Brain pericyte (primary cell): ENCODE measurements at regions not wholly inside any gene's neighbourhood (a gene's known extent, or its start where the extent isn't known, plus 50 kb on each side); places are given as distances from the start of the nearest gene placed in this dataset.

Source experiments
- DNase-seq: peaks from one replicate; pipeline ENCODE4 v3.0.0-alpha.2; 2012; ENCODE audit warnings: low read depth, low spot score

GRCh38 chr2:142259356-142259755 is 128.5 kb upstream of the LRP1B start:
- no peak for DNase-seq

GRCh38 chr2:142254031-142254430 is 123.2 kb upstream of the LRP1B start:
- no peak for DNase-seq

GRCh38 chr2:142241016-142241415 is 110.2 kb upstream of the LRP1B start:
- no peak for DNase-seq

- DNase-seq: no peak
Observed at GRCh38 chr2:142236181-142236580, 105.4 kb upstream of the LRP1B start.

- DNase-seq: no peak
Observed at GRCh38 chr2:142234741-142235140, 103.9 kb upstream of the LRP1B start.

- DNase-seq: no peak
Observed at GRCh38 chr2:142223309-142223708, 92.5 kb upstream of the LRP1B start.

GRCh38 chr2:142222715-142223114 is 91.9 kb upstream of the LRP1B start:
- no peak for DNase-seq

- DNase-seq: no peak
Observed at GRCh38 chr2:142220901-142221300, 90.1 kb upstream of the LRP1B start.

- DNase-seq: no peak
Observed at GRCh38 chr2:142220239-142220638, 89.4 kb upstream of the LRP1B start.

GRCh38 chr2:142218471-142218870 is 87.7 kb upstream of the LRP1B start:
- DNase-seq: no peak

GRCh38 chr2:142217804-142218203 is 87.0 kb upstream of the LRP1B start:
- DNase-seq: no peak

GRCh38 chr2:142200062-142200461 is 69.2 kb upstream of the LRP1B start:
- DNase-seq: no peak

- no peak for DNase-seq
Observed at GRCh38 chr2:142199073-142199472, 68.3 kb upstream of the LRP1B start.

- no peak for DNase-seq
Observed at GRCh38 chr2:142190805-142191204, 60.0 kb upstream of the LRP1B start.

- no peak for DNase-seq
Observed at GRCh38 chr2:142189501-142189900, 58.7 kb upstream of the LRP1B start.

GRCh38 chr2:142188562-142188961 is 57.7 kb upstream of the LRP1B start:
- DNase-seq: no peak

- DNase-seq: no peak
Observed at GRCh38 chr2:142180820-142181533, 50.2 kb upstream of the LRP1B start.
